ENCODE measurements at regions not wholly inside any gene's neighbourhood (a gene's known extent, or its start where the extent isn't known, plus 50 kb on each side); places are given as distances from the start of the nearest gene placed in this dataset.

- TF ChIP-seq ELF4 (CRISPR knock-in tag; IDR thresholded peaks at IDR 0.05) (no peak), RBBP5 (IDR thresholded peaks at IDR 0.05; ENCODE audit: borderline replicate concordance, insufficient read depth, low read length, poor library complexity, severe bottlenecking) (no peak)
Measured at GRCh38 chr4:38311495-38312126, 351.4 kb downstream of the PTTG2 start (continued).

GRCh38 chr4:38313175-38313574 is 350.8 kb upstream of the KLF3 start:
- Histone ChIP-seq H4K20me1 (replicated peaks; ENCODE audit: control insufficient read depth, insufficient read depth, low read length) (no peaks in the 10 kb centered on the region), H3K9ac (ENCODE audit: insufficient read depth in 1 of 2, low read depth in 2 of 2, low read length in 2 of 2) (no peak overlapping the region), H3K79me2 (ENCODE audit: control insufficient read depth, insufficient read depth, low read length) (no peaks in the 10 kb centered on the region), H3K27ac (ENCODE audit: extremely low read depth, low read depth, low read length) (no peak overlapping the region), H2AFZ (ENCODE audit: low read depth, low read length) (no peak overlapping the region), H3K4me2 (ENCODE audit: insufficient read depth, low read length) (no peak overlapping the region), H3K9me1 (ENCODE audit: control insufficient read depth, insufficient read depth, low read length) (no peaks in the 10 kb centered on the region), H3K9me3 (replicated peaks; ENCODE audit: control insufficient read depth, insufficient read depth, low read depth, low read length) (peaks cover 2% of the 10 kb centered on the region), H3K36me3 (ENCODE audit: control insufficient read depth, insufficient read depth, low read length) (no peaks in the 10 kb centered on the region), H3K4me1 (replicated peaks in 1 of 2; ENCODE audit: control insufficient read depth in 2 of 2, insufficient read depth in 2 of 2, low read length in 2 of 2) (peaks cover 5 to 21% of the 10 kb centered on the region in 2 experiments; a peak in 3 of 5 replicates), H3K27me3 (ENCODE audit: control insufficient read depth in 2 of 2, insufficient read depth in 2 of 2, low read length in 2 of 2) (no peaks in the 10 kb centered on the region), H3K4me3 (no peak overlapping the region)
- BruUV-seq (replicated peaks) = no TSS peak
- CTCF ChIA-PET (ENCODE audit: low intra/inter-chr PET ratio) = no interaction called here
- in situ Hi-C loops (cut with MboI) (loop anchor here (10.0 kb wide), 1 partner anchor 238 kb away; no protein-coding TSS in a partner anchor), intact Hi-C loops (cut with micrococcal nuclease) (no loop called here)
- POLR2A ChIA-PET = interaction anchor here (0.6 to 1.0 kb wide), 5 partner anchors 11 to 255 kb away, joined by 3 read pairs; no protein-coding TSS in a partner anchor
- ATAC-seq (no peak), FAIRE-seq (no peak), DNase-seq (ENCODE audit: extremely low read depth in 1 of 4, low spot score in 3 of 4) (no peak)
- WGBS (ENCODE audit: insufficient coverage, low coverage, missing lambda C conversion rate) = 69% methylated on average over 5 of the region's 5 CpGs
- TF ChIP-seq ZC3H4 (CRISPR knock-in tag; IDR thresholded peaks at IDR 0.05; ENCODE audit: borderline replicate concordance) (no peak), TRIM24 (IDR thresholded peaks at IDR 0.05) (peak in 1 of 2 experiments; percentile 42; a peak in 1 of 4 replicates)

Measured in K562 (cell line).